Kidney tubule cell (primary cell): ENCODE measurements at regions not wholly inside any gene's neighbourhood (a gene's known extent, or its start where the extent isn't known, plus 50 kb on each side); places are given as distances from the start of the nearest gene placed in this dataset.
"Not testable (repeated sequence)": the region's sequence is repeated elsewhere in the genome, so short reads cannot be mapped to it uniquely, and the experiment has no call there.

ENCODE experiments used
- DNase-seq: peaks from one replicate; pipeline ENCODE4 v3.0.0-alpha.2; 2018; ENCODE audit warnings: low spot score

DNA sequence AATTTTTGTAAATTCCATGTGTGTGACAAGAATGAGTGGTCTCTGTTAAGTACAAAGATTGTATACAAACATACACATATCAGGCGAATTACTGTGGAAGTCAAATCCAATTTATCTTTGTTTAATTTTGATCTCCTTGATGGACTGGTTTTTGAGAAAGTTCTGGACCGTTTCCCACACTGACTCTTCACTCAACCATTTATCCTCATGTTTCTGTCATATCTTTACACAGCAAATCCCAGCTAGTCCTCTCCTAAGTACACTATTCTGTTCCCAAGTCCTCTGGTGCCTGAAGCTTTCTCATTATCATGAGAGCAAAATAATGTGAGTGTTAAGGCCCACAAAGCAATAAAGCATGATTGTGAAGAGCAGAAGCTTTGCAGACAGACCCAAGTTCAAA lies 189.9 kb downstream of the WNT5A start:
- no peak for DNase-seq

DNA sequence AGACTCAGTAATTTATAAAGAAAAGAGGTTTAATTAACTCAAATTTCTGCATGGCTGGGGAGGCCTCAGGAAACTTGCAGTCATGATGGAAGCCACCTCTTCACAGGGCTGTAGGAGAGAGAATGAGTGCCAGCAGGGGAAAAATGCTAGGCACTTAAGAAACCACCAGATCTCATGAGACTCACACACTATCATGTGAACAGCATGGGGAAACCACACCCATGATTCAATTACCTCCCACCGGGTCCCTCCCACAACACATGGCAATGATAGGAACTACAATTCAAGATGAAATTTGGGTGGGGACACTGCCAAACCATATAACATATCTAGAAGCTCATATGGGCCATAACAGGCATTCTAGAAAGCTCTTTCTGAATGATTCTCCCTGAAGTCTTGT lies 190.3 kb downstream of the WNT5A start:
- no peak for DNase-seq

DNA sequence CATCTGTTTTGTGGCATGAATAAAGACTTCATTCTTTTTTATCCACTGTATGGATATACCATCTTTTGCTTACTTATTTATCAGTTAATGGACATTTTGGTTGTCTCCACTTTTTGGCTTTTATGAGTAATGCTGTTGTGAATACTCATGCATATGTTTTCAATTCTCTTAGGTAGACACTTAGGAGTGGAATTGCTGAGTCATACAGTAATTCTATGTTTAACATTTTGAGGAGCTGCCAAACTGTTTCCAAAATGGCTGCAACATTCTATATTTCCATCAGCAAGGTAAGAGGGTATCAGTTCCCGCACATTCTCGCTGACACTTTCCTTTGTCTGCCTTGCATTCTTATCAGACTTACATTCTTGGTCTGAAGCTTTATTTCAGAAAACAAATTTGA lies 191.1 kb downstream of the WNT5A start:
- no peak for DNase-seq

DNA sequence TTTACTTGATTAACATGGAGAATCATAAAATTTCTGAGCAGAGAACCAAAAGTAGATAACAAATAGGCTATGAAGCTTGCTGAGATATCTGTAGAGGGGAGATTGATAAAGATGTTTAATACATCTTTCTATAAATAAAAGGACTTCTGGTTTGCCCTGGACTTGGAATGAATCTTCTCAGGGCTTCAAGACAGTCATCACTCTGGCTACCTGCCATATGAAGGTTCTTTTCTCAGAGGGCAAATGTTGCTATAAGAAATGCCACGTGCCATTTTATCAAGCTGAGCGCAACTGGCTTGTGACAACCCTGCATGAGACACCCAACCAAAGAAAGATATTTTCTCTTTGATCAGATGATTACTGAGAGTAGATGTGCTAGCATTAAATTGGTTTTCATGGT lies 192.5 kb downstream of the WNT5A start:
- no peak for DNase-seq

DNA sequence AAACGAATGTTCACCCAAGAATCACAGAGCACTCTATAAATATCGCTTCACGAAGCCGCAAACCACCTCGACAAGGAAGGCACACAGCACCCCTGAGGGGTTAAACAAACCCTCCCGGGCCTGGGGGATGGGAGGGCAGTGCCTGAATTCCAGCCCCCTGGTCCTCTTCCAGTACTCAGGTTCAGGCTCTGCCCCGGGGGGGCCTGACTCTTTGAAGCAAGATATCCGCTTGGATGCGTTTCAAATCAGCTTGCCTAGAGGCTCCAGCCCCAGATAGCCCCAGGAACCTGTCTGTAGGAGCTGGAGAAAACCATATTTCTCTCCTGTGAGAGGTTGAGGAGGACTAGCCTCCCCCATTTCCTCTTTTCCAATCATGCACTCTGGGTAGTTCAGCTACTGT lies 194.7 kb downstream of the WNT5A start:
- DNase-seq = no peak

DNA sequence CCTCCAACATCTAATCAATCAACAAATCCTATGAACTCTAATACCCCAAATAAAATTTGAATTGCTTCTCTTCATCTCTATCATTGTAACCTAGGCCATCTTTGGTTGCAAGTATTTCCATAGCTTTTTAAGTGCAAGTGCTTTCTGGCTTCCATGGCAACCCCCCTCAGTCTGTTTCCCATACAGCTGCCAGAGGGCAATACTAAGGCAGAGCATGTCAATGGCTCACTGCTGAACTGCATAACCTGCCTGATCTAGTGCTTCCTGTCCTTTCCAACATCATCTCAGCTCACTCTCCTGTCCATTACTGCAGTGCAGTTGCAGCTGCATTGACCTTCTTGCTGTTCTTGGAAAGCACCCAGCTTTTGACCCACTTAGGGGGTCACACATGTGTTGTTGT lies 198.4 kb downstream of the WNT5A start:
- DNase-seq = no peak

DNA sequence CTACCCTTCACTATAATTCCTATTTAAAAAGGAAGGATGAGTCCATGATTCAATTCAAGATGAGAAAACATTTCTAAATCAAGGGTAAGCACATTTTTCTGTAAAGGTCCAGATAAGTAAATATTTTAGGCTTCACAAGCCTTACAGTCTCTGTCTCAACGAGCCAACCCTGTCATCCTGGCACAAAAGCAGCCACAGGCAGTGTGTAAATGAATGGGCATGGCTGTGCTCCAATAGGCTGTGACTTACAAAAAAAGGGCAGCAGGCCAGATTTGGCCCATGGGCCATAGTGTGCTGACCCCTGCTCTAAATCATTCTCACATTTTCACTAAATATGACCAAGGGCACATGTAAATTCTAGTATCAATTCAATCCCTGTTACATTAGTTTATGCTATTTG lies 200.4 kb downstream of the WNT5A start:
- no peak for DNase-seq

DNA sequence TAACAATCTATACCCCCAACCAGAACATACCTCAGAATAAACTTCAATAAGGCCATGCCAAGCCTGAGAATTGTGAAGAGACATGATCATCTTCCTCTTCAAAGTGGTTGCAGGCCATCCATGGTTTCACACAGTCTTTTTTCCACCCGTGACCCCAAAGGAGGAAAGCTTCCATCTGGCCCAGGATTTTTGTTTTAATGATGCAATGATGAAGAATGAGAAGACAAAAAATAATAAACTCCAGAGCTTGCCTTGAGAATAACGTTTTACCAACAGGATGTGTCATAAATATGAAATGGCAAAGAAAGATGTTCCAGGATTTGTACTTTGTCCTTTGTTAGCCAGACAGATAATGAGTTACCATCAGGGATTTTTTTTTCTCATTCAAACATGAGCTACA lies 201.9 kb downstream of the WNT5A start:
- no peak for DNase-seq

DNA sequence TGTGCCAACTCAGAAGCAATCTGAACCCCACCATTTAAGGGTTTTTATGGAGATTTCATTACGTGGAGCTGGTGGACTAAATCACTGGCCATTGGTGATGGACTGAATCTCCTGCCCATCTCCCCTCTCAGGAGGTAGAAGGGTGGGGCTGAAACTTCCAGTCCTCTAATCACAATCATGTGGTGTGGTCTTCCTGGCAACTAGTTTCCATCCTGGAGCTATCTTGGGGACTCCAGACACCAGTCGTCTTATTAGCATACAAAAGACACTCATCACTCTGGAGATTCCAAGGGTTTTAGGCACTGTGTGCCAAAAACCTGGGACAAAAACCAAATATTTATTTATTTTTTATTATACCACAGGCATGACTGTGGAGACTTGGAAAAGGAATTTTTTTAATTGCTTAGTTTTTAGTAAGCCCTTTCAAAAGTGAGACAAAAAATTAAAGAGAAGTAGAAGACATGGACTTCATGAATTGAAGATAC lies 203.6 kb downstream of the WNT5A start:
- DNase-seq = no peak

DNA sequence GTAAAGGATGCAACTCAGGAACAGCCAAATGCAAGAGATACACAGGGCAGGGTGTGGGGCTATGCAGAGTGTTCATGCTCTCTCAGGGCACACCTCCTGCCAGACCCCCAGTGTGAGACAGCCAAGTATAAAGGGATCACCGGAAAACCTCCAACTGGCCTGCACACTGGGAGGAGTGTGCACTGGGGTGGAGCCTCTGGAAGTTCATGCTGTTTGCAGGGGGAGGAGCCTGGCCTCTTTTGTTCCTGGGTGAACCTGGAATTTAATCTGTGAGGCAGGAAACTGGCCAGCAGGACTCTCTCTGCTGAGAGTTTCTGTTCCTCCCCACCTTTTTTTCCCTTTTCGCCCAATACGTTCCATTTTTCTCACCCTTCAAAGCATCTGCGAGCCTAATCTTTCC lies 204.1 kb downstream of the WNT5A start:
- DNase-seq = no peak

DNA sequence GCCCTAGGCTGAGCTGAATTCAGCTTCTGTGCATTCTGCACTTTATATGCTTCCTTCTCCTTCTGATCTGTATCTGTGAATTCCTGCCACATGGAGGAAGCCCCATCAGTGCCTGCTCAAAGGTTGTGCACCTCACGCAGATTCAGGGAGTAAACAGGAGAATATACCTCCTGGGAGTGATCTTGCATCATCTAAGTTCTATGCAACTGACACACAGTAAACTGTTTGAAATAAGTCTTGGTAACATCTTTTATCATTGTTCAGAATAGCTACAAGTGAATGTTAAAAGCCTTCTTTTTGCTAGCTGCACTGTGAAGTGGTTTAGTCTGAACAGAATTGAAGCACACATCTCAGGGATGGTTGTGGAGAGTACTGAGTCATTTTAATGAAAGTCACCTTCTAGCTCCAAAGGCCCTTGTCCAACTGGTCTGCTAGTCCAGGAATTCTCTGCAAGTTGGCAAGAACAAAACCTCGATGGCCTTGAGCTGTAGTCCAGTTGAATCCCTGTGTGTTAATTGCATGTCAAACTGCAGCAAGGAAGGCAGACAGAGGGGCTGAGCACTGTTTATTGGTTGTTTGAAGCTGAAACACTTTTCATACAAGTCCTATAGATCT lies 215.0 kb downstream of the WNT5A start:
- no peak for DNase-seq

DNA sequence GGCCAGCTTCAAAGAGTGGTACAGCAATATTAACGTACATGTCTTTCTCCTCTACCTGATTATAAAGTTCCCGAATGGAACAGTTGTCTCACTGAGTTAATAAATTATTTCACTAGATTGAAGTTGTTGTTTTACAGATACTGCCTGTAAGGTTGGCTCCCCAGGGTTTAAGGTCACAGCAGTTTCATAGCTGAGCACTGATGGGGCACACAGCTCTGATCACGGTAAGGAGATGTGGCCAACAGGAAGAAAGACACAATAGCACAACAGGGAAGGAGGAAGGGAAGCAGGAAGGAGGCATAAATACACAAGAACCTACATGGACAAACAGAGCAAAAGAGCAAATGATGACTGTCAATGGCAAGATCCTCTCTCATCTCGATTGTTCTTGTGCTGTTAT lies 215.6 kb downstream of the WNT5A start:
- DNase-seq = peak; percentile 59

DNA sequence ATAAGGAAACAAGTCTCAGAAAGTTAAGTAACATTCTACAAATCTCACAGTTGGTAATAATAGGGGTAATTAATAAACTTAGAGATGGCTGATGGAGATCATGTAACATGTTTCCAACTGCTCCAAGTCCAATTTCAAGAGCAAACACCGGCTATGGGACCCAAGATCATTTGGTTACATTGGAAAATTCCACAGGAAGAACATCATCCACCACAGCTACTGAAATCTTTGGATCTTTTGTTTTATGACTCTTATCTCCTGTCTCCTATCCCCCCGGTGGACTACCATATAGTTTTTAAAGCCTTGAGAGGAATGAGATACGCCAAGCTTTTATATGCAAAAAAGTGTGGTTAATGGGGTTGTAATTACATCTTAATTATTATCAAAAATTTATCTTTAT lies 216.1 kb downstream of the WNT5A start:
- peak; percentile 11 for DNase-seq

DNA sequence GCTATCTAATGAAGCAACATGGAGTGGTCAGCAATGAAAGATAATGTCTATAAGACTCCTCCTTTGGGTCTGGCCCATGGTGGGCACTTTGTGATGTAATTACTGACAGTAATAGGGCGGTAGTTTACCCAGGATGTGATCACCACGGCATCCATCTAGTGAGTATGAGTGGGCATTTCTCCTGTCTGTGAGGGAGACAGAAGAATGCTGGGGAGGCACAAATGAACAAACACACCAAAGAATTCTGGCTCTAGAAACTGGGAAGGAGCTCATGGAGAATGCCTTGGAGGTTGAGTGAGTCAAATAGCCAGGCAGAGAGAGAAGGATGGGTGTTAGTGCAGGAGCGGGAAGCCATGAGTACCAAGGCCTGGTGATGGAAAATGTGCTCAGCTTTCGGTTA lies 217.5 kb downstream of the WNT5A start:
- no peak for DNase-seq

DNA sequence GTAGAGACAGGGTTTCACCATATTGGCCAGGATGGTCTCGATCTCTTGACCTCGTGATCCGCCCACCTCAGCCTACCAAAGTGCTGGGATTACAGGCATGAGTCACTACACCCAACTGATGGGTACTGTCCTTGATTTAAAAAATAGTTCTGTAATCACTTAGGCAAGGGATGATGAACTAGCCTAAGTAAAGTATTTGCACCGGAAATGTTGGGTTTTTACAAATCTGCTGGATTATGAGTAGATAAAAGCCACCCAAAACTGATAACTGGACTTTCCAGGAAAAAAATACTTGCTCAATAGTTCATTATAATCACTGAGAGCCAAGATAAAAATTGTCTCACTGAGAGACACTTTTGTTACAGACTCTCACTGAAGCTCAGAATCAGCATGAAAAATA lies 218.0 kb downstream of the WNT5A start:
- no peak for DNase-seq

DNA sequence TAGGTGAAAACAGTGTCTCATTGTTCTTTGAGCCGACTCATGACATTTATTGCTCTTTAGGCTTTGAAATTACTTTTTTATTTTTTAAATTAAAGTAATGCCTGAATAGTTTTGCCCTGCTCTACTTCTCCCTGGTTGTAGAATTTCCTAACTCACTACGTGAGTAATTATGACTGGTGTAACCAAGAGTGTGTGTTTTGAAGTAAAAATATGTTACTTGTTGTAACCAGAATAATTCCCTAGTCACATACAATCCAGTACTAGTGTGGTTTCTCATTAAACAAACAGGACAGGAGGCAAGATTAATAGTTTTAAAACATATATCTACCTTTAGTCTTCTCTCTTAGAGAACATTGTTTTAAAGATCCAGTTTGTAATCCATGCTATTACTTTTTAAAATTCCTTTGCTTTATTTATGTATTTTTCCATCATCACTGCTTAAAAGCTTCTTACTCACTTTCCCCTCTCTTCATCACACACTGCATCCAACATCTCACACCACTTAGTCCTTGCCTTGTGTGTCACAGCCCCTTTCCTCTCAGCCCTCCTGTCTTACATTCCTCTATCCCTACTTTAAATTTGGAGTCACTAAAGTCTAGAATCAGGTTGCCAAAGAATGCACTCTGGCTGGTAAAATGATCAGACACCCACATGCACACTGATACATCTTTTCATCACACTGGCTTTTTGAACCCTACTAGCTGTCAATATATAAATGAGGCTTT lies 219.7 kb downstream of the WNT5A start:
- peak; percentile 61 for DNase-seq

DNA sequence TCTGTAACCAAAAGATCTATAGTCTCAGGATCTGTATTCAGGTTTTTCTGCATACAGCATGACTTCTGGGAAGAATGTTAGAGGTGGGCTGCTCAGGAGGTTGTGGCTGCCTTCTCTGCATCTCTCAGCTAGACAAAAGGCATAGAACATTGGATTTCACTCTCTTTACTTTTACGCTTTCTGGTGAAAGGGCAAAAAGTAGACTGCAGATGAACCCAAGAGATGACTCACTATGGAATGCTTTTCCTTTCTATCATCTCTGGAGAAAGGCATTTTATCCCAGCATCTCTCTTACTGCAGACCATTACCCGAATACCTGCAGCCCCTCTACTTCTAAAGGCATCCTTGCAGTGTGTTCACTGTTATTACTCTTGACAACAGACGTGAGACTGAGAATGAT lies 222.2 kb downstream of the WNT5A start:
- DNase-seq = no peak

DNA sequence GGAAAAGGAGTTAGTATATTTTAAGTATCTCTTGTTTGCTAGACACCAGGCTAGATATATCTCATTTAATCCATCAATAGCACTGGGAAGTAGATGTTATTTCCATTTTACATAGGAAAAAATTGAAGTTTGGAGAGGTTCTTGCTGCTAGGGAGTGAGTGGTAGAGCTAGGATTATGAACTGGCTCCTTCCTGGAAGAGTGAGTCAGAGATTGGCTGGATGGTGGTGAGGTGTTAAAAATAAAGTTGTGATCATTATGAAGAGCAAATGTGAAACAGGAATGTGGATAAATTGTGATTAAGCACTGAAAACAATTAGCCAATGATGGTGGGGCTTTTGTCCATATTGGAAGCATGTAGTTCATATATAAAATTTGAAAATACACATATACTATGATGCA lies 234.2 kb downstream of the WNT5A start:
- DNase-seq = peak; percentile 26

DNA sequence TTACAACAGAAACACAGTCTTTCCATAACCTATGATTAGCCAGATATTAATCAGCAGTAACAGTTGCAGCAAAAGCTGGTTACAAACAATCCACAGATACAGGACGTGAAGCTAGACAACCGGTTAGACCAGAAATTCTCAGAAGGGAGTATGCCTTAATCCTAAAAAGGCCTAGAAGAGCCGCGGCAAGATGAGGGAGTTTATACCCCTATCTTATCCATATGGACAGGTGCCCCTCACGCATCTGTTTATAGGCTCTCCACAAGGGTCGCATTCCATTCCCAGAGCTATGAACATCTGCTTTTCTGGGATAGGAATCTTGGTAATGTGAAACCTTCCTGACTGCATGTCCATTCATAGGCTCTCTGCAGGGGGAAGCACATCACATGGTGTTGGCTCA lies 237.9 kb downstream of the WNT5A start:
- not testable (repeated sequence) for DNase-seq

DNA sequence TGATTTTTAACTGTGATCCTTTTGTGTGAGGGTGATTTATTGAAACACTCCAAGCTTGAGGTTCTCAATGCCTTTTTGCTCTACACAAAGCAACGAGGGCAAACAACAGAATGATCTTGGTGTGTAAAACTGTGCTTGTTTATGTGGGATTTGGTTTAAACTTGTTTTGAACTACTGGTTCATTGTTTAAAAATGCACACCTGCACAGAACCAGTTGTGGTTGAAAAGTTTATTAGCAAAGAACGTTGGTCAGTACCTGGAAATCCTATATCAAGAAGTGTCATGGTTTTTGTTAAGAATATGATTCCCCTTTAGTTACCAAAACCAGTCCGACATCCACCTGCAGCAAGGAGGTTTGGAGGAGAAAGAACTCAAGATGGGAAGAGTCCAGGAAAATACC lies 239.4 kb downstream of the WNT5A start:
- no peak for DNase-seq

DNA sequence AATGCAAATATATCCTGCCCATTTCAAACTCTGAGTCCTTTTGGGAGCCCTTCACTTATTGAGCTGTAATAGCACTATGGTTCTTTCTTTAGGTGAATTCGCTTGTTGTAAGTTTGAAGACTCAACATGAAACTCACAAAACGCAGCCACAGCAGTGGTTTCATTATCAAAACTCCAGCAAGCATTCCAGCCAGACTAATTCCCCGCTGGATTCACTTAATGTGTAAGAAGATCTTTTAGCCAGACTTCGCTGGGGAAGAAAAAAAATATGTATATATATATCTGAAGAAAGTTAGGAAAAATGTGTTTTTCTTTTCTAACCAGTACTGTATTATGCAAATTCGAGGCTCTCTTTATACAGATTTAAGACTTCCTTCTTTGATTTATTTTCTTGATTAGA lies 241.1 kb downstream of the WNT5A start:
- DNase-seq = no peak

DNA sequence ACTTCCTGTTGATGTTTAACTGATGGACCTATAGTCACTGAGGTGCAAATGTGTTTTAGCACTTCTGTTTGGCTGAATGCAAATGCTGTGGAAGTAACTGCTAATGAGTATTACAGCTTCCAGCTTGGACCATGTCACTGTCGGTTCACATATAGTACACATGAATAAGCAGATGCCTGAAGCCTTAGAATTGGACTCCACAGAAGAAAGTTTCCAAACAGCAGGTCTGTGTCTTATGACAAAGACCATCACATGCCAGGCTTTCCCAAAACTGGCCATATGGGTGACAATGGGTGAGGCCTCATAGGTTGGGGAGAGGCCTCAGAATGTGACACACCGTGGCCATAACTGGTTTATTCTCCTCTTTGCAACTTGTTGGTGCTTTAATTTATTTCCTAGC lies 241.8 kb downstream of the WNT5A start:
- DNase-seq = no peak

DNA sequence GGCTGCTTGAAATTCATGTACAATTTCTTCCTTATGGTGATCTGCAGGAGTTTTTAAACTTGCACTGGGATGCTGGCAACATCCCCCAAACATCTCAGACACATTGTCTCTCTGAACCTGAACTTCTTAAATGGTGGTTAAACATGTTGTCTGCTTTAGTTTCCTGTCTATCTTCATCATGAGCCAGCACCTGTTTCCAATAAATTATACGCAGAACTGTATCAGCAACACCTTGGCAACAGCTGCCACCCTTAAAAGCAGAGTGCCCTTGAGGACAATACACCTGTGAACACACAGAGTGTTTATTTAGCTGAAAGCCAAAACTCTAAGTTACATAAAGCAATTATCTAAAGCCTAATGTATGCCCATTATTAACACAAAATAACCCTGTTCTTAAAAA lies 242.9 kb downstream of the WNT5A start:
- DNase-seq = no peak

DNA sequence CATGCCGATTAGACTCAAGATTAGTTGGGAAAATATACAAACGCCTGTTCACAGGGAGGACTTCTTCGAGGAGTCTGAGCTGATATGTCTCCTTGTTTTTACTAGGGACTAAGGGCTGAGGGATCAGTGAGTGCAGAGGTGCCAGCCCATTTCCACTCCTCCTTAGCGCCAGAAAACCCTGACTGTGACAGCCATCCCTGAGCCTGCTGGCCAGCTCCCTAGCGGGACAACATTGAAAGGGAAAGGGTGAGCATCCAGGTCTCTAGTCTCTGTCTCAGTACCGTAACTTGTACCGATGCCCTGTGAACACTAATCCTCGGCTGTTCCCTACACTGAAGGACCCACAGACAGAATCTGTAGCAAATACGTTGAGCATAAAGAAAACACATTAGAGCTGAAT lies 243.4 kb downstream of the WNT5A start:
- no peak for DNase-seq
